Spinal cord (tissue), 9 donors: ENCODE measurements at regions not wholly inside any gene's neighbourhood (a gene's known extent, or its start where the extent isn't known, plus 50 kb on each side); places are given as distances from the start of the nearest gene placed in this dataset.

ENCODE experiments used
- DNase-seq, 6 donors: peaks; one replicate each; pipeline versions ENCODE4 v3.0.0 to v3.0.0-alpha.2; 2013 to 2015; ENCODE audit warnings: low spot score in 6 of 6, low read depth in 4 of 6
- H3K27ac ChIP-seq: one replicate; pipeline ENCODE4 v1.5.1; 2013; ENCODE audit warnings: low read depth, low read length, control low read depth
- H3K27me3 ChIP-seq: one replicate; pipeline ENCODE4 v1.6.1; 2013; ENCODE audit warnings: low read length; ENCODE audit not compliant: control insufficient read depth, insufficient read depth
- H3K36me3 ChIP-seq: one replicate; pipeline ENCODE4 v1.6.1; 2013; ENCODE audit warnings: low read length; ENCODE audit not compliant: control insufficient read depth, insufficient read depth
- H3K4me1 ChIP-seq: one replicate; pipeline ENCODE4 v1.6.1; 2013; ENCODE audit warnings: low read length; ENCODE audit not compliant: control insufficient read depth, insufficient read depth
- H3K4me3 ChIP-seq: one replicate; pipeline ENCODE4 v1.5.1; 2013; ENCODE audit warnings: low read depth, low read length, control low read depth
- H3K9me3 ChIP-seq: one replicate; pipeline ENCODE4 v1.6.1; 2013; ENCODE audit warnings: low read length; ENCODE audit not compliant: control insufficient read depth, insufficient read depth
- whole genome bisulfite sequencing: methylation state at CpG from one replicate; pipeline ENCODE4 v1.1.5; 2013; ENCODE audit warnings: missing lambda C conversion rate; ENCODE audit not compliant: insufficient coverage; 5-methylcytosine and 5-hydroxymethylcytosine counted together
- donor health status: healthy.

DNA sequence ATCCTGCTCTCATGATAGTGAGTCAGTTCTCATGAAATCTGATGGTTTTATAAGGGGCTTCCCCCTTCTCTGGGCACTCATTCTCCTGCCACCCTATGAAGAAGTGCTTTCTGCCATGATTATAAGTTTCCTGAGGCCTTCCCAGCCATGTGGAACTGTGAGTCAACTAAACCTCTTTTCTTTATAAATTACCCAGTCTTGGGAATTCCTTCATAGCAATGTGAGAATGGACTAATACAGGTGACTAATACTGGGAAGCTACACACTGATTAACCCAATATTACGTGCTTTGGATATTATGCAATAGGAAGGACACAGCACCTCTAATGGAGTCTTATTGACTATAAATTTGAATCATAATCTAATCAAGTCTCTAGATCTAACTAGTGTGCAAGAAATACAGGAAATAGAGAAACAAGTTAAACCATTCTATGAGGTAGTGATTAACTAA, 107.2 kb upstream of the ETAA1 start:
- H3K27me3 ChIP-seq, result no peaks in the 10 kb centered on the region
- H3K4me1 ChIP-seq, result no peaks in the 10 kb centered on the region
- H3K4me3 ChIP-seq, result no peak overlapping the region
- no peaks in the 10 kb centered on the region for H3K36me3 ChIP-seq
- no peak for DNase-seq
- WGBS, result no CpG with 5 or more reads among the region's 1 CpG
- no peak overlapping the region for H3K27ac ChIP-seq
- no peaks in the 10 kb centered on the region for H3K9me3 ChIP-seq

DNA sequence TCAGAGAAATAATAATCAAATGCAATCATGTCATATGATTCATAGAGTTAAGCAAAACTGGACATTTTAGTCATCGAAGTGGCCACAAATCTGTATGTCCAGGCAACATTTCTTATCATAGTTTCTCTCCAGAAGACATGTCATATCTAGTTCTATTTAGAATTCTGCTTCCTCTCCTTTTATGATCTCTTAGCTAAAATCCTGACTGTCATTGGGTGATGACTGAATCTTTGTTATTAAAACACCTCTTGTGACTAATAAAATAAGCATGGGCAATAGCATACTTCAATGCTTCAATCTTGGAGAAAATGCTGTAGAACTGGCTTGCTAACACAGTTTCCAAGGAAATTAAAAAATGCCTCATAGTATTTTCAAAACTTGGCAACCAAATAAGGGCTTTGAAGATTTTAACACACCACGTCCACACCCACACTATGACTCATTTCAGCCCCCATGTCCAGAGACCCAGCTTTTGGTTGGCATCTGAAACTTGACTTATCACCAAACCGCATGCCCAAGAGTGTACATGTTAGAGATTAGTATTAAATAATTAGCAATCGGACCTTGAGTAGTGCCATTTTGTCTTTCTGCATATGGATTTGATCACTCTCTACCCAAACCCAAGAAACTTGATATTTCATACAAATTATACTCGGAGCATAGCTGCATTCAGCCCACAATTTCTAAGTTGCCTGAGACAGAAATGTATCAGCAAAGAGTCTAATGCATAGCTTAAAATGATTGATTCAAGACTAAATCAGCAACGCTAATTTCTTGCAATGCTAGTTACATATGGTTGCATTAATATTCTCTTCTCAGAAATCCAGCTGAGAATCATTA, 106.5 kb upstream of the ETAA1 start:
- Histone ChIP-seq H3K36me3 (no peaks in the 10 kb centered on the region), H3K9me3 (no peaks in the 10 kb centered on the region), H3K4me1 (no peaks in the 10 kb centered on the region), H3K27me3 (no peaks in the 10 kb centered on the region), H3K4me3 (no peak overlapping the region), H3K27ac (no peak overlapping the region)
- no CpG with 5 or more reads among the region's 6 CpGs for WGBS
- no peak for DNase-seq

- no peak for DNase-seq
- Histone ChIP-seq H3K27ac (no peak overlapping the region), H3K4me3 (no peak overlapping the region), H3K4me1 (no peaks in the 10 kb centered on the region), H3K36me3 (no peaks in the 10 kb centered on the region), H3K27me3 (no peaks in the 10 kb centered on the region), H3K9me3 (no peaks in the 10 kb centered on the region)
- no CpG with 5 or more reads among the region's 1 CpG for WGBS
Observed at GRCh38 chr2:67294218-67294617, 102.9 kb upstream of the ETAA1 start.

- H3K27ac ChIP-seq, result no peak overlapping the region
- no peak for DNase-seq
- no peaks in the 10 kb centered on the region for H3K27me3 ChIP-seq
- H3K4me1 ChIP-seq, result no peaks in the 10 kb centered on the region
- no peaks in the 10 kb centered on the region for H3K9me3 ChIP-seq
- no CpG with 5 or more reads among the region's 2 CpGs for WGBS
- H3K36me3 ChIP-seq, result no peaks in the 10 kb centered on the region
- no peak overlapping the region for H3K4me3 ChIP-seq
Observed at GRCh38 chr2:67295406-67295805, 101.7 kb upstream of the ETAA1 start.

- WGBS, result 48% methylated on average over 4 of the region's 4 CpGs
- Histone ChIP-seq H3K9me3 (no peaks in the 10 kb centered on the region), H3K4me3 (no peak overlapping the region), H3K27ac (no peak overlapping the region), H3K27me3 (no peaks in the 10 kb centered on the region), H3K36me3 (no peaks in the 10 kb centered on the region), H3K4me1 (no peaks in the 10 kb centered on the region)
- DNase-seq, result peak in 4 of 6 donors; percentile 9 to 82 (median 42)
Observed at GRCh38 chr2:67295851-67296250, 101.3 kb upstream of the ETAA1 start.

- Histone ChIP-seq H3K4me3 (no peak overlapping the region), H3K36me3 (no peaks in the 10 kb centered on the region), H3K27ac (no peak overlapping the region), H3K4me1 (no peaks in the 10 kb centered on the region), H3K27me3 (no peaks in the 10 kb centered on the region), H3K9me3 (no peaks in the 10 kb centered on the region)
- no peak for DNase-seq
- WGBS, result 71% methylated on average over 1 of the region's 6 CpGs
Observed at GRCh38 chr2:67304300-67304890, 92.7 kb upstream of the ETAA1 start.

DNA sequence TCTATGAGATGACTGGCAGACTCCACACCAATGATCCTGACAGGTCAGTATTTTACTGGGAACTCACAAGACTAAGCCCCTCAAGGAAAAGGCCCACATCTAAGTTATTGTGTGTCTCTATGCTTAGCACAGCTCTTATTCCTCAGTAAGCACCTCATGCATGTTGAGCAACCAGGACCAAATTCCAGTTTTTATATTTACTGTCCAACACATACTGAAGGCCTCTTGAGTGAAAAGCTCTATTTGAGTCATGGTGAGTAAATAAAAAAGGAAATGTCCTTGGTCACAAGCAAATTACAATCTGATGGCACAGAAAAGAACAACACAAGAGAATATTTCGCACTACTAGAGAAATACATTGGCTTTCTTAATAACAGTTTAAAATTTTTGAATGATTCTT, 87.9 kb upstream of the ETAA1 start:
- H3K27ac ChIP-seq, result no peak overlapping the region
- no CpG with 5 or more reads among the region's 1 CpG for WGBS
- H3K4me3 ChIP-seq, result no peak overlapping the region
- DNase-seq, result no peak
- no peaks in the 10 kb centered on the region for H3K4me1 ChIP-seq
- H3K36me3 ChIP-seq, result no peaks in the 10 kb centered on the region
- H3K9me3 ChIP-seq, result no peaks in the 10 kb centered on the region
- no peaks in the 10 kb centered on the region for H3K27me3 ChIP-seq

DNA sequence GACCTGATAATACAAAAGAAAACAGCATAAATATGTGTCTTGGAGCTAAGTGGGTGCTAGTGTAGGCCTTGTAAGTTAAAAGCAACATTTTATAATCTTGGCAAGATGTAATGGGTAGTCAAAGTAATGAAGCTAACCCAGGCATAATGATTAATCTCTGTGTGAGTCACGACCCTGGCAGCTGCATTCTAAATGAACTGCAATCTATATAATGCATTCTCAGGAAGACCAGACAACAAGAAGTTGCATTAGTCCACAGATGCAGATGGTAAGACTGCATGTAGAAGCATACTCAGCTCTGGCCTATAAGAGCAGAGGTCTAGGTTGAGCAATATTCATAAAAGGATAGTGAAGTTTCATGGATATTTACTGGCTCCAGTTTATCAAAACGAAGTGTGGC, 85.6 kb upstream of the ETAA1 start:
- Histone ChIP-seq H3K27ac (no peak overlapping the region), H3K4me1 (no peaks in the 10 kb centered on the region), H3K36me3 (no peaks in the 10 kb centered on the region), H3K9me3 (no peaks in the 10 kb centered on the region), H3K4me3 (no peak overlapping the region), H3K27me3 (no peaks in the 10 kb centered on the region)
- 43% methylated on average over 1 of the region's 2 CpGs for WGBS
- DNase-seq, result peak in 1 of 6 donors; percentile 47

DNA sequence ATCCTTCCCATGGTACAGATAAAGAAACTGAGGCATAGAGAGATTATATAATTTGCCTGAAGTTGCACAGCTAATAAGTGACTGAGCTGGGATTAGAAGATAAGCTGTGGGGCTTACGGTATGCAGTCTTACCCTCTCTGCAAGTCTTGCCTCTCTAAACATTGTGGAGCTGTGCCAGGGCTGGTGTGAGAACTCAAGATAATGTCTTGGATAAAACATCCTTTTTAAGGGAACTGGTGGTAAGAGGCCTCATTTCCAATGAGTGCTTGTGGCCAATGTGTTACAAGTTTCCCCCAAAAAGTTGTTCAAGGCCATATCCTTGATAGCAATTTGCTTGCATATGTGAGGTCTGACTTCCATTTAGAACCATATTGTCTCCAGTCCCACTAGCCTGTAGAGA, 84.3 kb upstream of the ETAA1 start:
- WGBS, result 100% methylated on average over 1 of the region's 1 CpG
- no peak overlapping the region for H3K4me3 ChIP-seq

DNA sequence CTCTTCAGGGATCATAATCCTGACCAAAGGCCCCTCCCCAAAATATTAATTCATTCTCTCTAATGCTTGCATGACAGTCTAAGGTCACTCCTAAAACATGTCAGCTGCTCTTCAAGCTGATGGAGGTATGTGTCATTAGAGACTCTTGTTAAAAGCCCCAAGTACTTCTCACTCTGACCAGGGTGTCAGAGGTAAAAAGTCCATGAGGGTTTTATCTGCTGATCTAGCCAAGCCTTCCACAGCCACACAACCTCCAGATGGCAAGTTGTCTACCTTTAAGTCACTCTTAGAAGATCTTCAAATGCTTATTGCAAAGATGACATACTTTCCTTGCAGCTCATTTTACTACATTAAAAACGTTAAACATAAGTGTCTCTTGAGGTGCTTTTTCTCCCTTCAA, 83.6 kb upstream of the ETAA1 start:
- H3K4me3 ChIP-seq, result no peak overlapping the region
- H3K4me1 ChIP-seq, result no peaks in the 10 kb centered on the region
- no peaks in the 10 kb centered on the region for H3K9me3 ChIP-seq
- H3K27ac ChIP-seq, result no peak overlapping the region
- no peaks in the 10 kb centered on the region for H3K36me3 ChIP-seq
- DNase-seq, result no peak
- no peaks in the 10 kb centered on the region for H3K27me3 ChIP-seq
- no CpG with 5 or more reads among the region's 1 CpG for WGBS

More for the DNA sequence above, 84.3 kb upstream of the ETAA1 start:
- H3K9me3 ChIP-seq, result no peaks in the 10 kb centered on the region
- DNase-seq, result no peak
- H3K36me3 ChIP-seq, result no peaks in the 10 kb centered on the region
- no peak overlapping the region for H3K27ac ChIP-seq
- no peaks in the 10 kb centered on the region for H3K27me3 ChIP-seq
- H3K4me1 ChIP-seq, result no peaks in the 10 kb centered on the region
